Left lung (tissue), 4 donors: ENCODE measurements at regions not wholly inside any gene's neighbourhood (a gene's known extent, or its start where the extent isn't known, plus 50 kb on each side); places are given as distances from the start of the nearest gene placed in this dataset.
A peak's percentile ranks its signal among the peaks of the same experiment; 100 is the strongest.

ENCODE experiments used
- ATAC-seq: fragments of 200-7000 bp; cut with Tn5 transposase; one replicate; pipeline ENCODE4 v1.9.1; 2020; ENCODE audit warnings: moderate library complexity
- DNase-seq, 4 donors: peaks; one replicate each; pipeline ENCODE4 v3.0.0-alpha.2; 2013 to 2020
- H3K27ac ChIP-seq, 2 donors: fragments of 200-600 bp; sonication (generic) in 1 of 2; one replicate each; pipeline versions ENCODE4 v1.5.0 to v1.8.0; 2020 to 2021
- H3K27me3 ChIP-seq, 2 donors: fragments of 200-600 bp; sonication (generic) in 1 of 2; one replicate each; pipeline versions ENCODE4 v1.5.0 to v1.8.0; 2020 to 2021
- H3K36me3 ChIP-seq, 2 donors: fragments of 200-600 bp; sonication (generic) in 1 of 2; one replicate each; pipeline versions ENCODE4 v1.5.0 to v1.8.0; 2020 to 2021
- H3K4me1 ChIP-seq, 2 donors: fragments of 200-600 bp; one replicate each; pipeline ENCODE4 v1.8.0; 2021
- H3K4me3 ChIP-seq, 2 donors: fragments of 200-600 bp; sonication (generic) in 1 of 2; one replicate each; pipeline versions ENCODE4 v1.5.0 to v1.8.0; 2020 to 2021; ENCODE audit warnings: mild to moderate bottlenecking in 1 of 2
- H3K9me3 ChIP-seq, 2 donors: fragments of 200-600 bp; sonication (generic) in 1 of 2; one replicate each; pipeline versions ENCODE4 v1.5.0 to v1.8.0; 2020 to 2021
- intact Hi-C, 2 donors: fragments of 100-400 bp; cut with DNase I; formaldehyde crosslinking; loops; one replicate each; pipeline versions ENCODE4 v1.11.2 to v1.14.2; 2022
- TF ChIP-seq, protein P1 (sequence below), 2 donors: fragments of 200-600 bp; sonication (generic) in 1 of 2; IDR thresholded peaks; one replicate each; pipeline versions ENCODE4 v1.5.0 to v1.8.0; 2021; ENCODE audit warnings: antibody characterized with exemption in 2 of 2
- donor health status: DM: no; HTN: yes; CAD: no.
- donor health status: DM: no; HTN: no; CAD: no.

DNA sequence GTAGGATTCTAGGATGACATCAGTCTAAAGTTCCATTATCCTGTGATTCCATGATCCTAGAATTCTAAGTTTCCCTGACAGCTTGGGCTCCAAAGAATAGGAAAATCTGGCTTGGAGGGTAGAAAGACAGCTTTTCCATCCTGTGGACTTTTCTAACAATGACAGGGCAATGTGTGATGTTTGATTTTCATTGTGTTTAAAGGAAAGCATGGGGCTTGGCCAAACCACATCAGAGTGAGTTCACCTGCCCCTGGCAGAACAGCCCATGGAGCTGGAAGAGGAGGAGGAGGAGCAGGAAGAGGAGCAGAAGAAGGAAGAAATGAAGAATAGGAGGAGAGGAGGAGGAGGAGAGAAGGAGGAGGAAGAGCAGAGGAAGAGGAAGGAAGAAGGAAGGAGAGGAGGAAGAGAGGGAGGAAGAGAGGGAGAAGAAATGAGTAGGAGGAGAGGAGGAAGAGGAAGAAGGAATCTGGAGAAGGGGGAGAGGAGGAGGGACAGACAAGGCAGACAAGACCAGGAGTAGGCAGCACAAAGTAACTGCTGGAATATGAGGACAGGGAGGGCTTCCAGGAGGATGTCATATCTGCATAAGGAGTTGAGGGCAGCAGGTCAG, 53.1 kb upstream of the WNT11 start:
- no peak overlapping the region for H3K27ac ChIP-seq
- H3K27me3 ChIP-seq, result no peaks in the 10 kb centered on the region
- intact Hi-C loops, result no loop called here
- DNase-seq, result no peak
- no peak overlapping the region for H3K4me3 ChIP-seq
- ATAC-seq, result no peak
- no peaks in the 10 kb centered on the region for H3K36me3 ChIP-seq
- TF ChIP-seq, protein P1, sequence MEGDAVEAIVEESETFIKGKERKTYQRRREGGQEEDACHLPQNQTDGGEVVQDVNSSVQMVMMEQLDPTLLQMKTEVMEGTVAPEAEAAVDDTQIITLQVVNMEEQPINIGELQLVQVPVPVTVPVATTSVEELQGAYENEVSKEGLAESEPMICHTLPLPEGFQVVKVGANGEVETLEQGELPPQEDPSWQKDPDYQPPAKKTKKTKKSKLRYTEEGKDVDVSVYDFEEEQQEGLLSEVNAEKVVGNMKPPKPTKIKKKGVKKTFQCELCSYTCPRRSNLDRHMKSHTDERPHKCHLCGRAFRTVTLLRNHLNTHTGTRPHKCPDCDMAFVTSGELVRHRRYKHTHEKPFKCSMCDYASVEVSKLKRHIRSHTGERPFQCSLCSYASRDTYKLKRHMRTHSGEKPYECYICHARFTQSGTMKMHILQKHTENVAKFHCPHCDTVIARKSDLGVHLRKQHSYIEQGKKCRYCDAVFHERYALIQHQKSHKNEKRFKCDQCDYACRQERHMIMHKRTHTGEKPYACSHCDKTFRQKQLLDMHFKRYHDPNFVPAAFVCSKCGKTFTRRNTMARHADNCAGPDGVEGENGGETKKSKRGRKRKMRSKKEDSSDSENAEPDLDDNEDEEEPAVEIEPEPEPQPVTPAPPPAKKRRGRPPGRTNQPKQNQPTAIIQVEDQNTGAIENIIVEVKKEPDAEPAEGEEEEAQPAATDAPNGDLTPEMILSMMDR (IDR thresholded peaks at IDR 0.05), result no peak
- H3K9me3 ChIP-seq, result no peaks in the 10 kb centered on the region
- no peaks in the 10 kb centered on the region for H3K4me1 ChIP-seq

DNA sequence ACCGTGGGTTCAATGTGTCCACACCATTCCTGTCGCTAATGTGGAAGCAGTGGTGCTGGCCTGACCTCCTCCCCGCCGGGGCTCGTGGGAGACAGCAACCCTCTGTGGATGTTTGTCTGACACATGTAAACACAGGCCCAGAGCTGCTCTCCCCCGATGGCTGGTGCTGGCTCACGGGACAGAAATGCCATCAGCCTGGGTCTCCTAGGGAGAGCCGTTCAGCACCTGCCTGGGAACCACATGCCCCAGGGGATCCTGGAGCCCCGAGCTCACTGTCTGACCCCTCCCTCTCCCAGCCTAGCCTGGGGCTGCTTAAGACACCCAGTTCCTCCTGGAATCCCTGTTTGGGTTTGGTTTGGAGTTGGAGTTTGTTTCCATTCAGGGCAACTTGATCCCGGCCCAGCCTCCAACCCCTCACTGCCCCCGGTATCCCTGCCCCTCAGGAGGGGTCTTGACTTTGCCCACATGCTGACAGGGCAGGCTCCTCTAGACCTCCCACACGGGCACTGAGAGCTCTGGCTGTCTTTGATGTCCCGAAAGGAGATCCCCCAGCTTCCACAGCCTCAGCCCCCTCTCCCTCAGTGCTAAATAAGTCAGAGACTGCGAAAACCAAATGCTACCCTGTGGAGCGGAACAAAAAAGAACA, 50.9 kb upstream of the WNT11 start:
- H3K4me3 ChIP-seq, result no peak overlapping the region
- H3K36me3 ChIP-seq, result no peaks in the 10 kb centered on the region
- no peak overlapping the region for H3K27ac ChIP-seq
- H3K27me3 ChIP-seq, result no peaks in the 10 kb centered on the region
- peak in 1 of 4 donors; percentile 80 for DNase-seq
- no peaks in the 10 kb centered on the region for H3K9me3 ChIP-seq
- peaks cover 0 to under 1% of the 10 kb centered on the region in 2 donors for H3K4me1 ChIP-seq
- no peak for ATAC-seq
- intact Hi-C loops, result no loop called here
- TF ChIP-seq, protein P1 (IDR thresholded peaks at IDR 0.05), result no peak

DNA sequence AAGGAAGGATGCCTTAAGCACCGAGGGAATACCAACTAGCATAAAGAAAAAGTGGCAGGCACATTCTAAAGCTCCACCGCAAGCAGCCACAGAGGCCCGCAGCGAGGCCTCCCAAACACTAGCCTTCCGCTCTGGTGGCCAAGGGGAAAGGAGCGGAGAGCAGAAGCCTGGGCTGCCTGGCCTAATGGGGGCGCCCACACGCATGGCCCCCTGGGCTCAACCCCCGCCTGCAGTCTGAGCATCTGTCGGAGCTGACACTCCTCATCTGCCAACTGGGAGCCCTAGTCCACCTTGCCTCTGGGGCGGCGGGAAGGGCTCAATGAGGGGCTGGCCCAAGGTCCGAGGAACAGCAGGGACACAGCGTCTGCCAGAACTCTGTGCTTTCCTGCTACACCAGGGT, 50.1 kb upstream of the WNT11 start:
- Histone ChIP-seq H3K36me3 (no peaks in the 10 kb centered on the region), H3K27me3 (no peaks in the 10 kb centered on the region), H3K9me3 (no peaks in the 10 kb centered on the region), H3K4me1 (peaks cover 0 to 8% of the 10 kb centered on the region in 2 donors), H3K27ac (no peak overlapping the region), H3K4me3 (no peak overlapping the region)
- DNase-seq (peak in 1 of 4 donors; percentile 61), ATAC-seq (no peak)
- TF ChIP-seq, protein P1 (IDR thresholded peaks at IDR 0.05), result no peak
- intact Hi-C loops, result no loop called here
